HEK293 (cell line): ENCODE measurements at regions not wholly inside any gene's neighbourhood (a gene's known extent, or its start where the extent isn't known, plus 50 kb on each side); places are given as distances from the start of the nearest gene placed in this dataset.

Source experiments
- CTCF ChIP-seq: fragments of 450-650 bp; formaldehyde crosslinking; IDR thresholded peaks from 2 replicates; pipeline ENCODE4 v1.5.1; 2016; ENCODE audit warnings: missing biosample characterization, missing genetic modification characterization
- MZF1 ChIP-seq: fragments of 450-650 bp; formaldehyde crosslinking; IDR thresholded peaks from 2 replicates; pipeline ENCODE4 v1.5.1; 2017; ENCODE audit warnings: missing biosample characterization, missing genetic modification characterization, borderline replicate concordance
- ZNF121 ChIP-seq: fragments of 450-650 bp; formaldehyde crosslinking; IDR thresholded peaks from 2 replicates; pipeline ENCODE4 v1.5.1; 2016; ENCODE audit warnings: missing biosample characterization, missing genetic modification characterization
- ZNF239 ChIP-seq: fragments of 450-650 bp; formaldehyde crosslinking; IDR thresholded peaks from 2 replicates; pipeline ENCODE4 v1.5.1; 2016; ENCODE audit warnings: missing biosample characterization, missing genetic modification characterization
- ZNF274 ChIP-seq, 2 experiments: fragments of 200-500 bp in 1 of 2; fragments of 450-650 bp in 1 of 2; sonication (Bioruptor generic) in 1 of 2; formaldehyde crosslinking in 1 of 2; IDR thresholded peaks; 2 replicates each; pipeline versions ENCODE4 v1.5.1 to v1.6.1; 2014 to 2016; ENCODE audit warnings: borderline replicate concordance in 1 of 2, inconsistent platforms in 1 of 2, low read length in 1 of 2, missing biosample characterization in 1 of 2, missing genetic modification characterization in 1 of 2
- ZNF362 ChIP-seq: fragments of 450-650 bp; formaldehyde crosslinking; IDR thresholded peaks from 2 replicates; pipeline ENCODE4 v1.5.1; 2016; ENCODE audit warnings: missing biosample characterization, missing genetic modification characterization
- ZNF423 ChIP-seq: fragments of 450-650 bp; formaldehyde crosslinking; IDR thresholded peaks from 2 replicates; pipeline ENCODE4 v1.5.1; 2016; ENCODE audit warnings: missing biosample characterization, missing genetic modification characterization
- ZNF501 ChIP-seq: fragments of 450-650 bp; formaldehyde crosslinking; IDR thresholded peaks from 2 replicates; pipeline ENCODE4 v1.5.1; 2016; ENCODE audit warnings: missing biosample characterization, missing genetic modification characterization
- ZNF660 ChIP-seq: fragments of 450-650 bp; IDR thresholded peaks from 2 replicates; pipeline ENCODE4 v1.5.1; 2018; ENCODE audit warnings: missing biosample characterization, mild to moderate bottlenecking, missing genetic modification characterization
- ZNF777 ChIP-seq: fragments of 450-650 bp; formaldehyde crosslinking; IDR thresholded peaks from 2 replicates; pipeline ENCODE4 v1.5.1; 2017; ENCODE audit warnings: missing biosample characterization, missing genetic modification characterization, borderline replicate concordance

- no peak for TF ChIP-seq MZF1 (tag by site-specific recombination)
- no peak for TF ChIP-seq ZNF501 (tag by site-specific recombination)
- no peak for TF ChIP-seq CTCF
- TF ChIP-seq ZNF239 (tag by site-specific recombination) = no peak
- TF ChIP-seq ZNF423 (tag by site-specific recombination) = no peak
- no peak for TF ChIP-seq ZNF777
- TF ChIP-seq ZNF274 (IDR thresholded peaks at IDR 0.05; ENCODE audit: low read length) = no peak
- TF ChIP-seq ZNF274 (tag by site-specific recombination; IDR thresholded peaks at IDR 0.05; ENCODE audit: borderline replicate concordance) = no peak
- no peak for TF ChIP-seq ZNF362 (tag by site-specific recombination)
- TF ChIP-seq ZNF660 (tag by site-specific recombination) = no peak
- no peak for TF ChIP-seq ZNF121
Observed at GRCh38 chr13:86581706-86582105, 782.5 kb upstream of the SLITRK6 start.
